Fibroblast of mammary gland (primary cell): ENCODE measurements at regions not wholly inside any gene's neighbourhood (a gene's known extent, or its start where the extent isn't known, plus 50 kb on each side); places are given as distances from the start of the nearest gene placed in this dataset.

Experiments
- DNase-seq: peaks from one replicate; pipeline ENCODE4 v3.0.0-alpha.2; 2010; ENCODE audit warnings: low read depth
- H3K4me3 ChIP-seq: 2 replicates; pipeline ENCODE4 v1.5.1; 2011; ENCODE audit warnings: low read depth, mild to moderate bottlenecking, low read length, moderate library complexity; ENCODE audit not compliant: control insufficient read depth
- TF ChIP-seq, protein P1 (sequence below): conservative IDR thresholded peaks from 2 replicates; pipeline ENCODE4 v1.5.1; 2011; ENCODE audit warnings: low read depth, low read length, inconsistent platforms; ENCODE audit not compliant: control insufficient read depth, insufficient read depth

- DNase-seq: no peak
- no peak overlapping the region for H3K4me3 ChIP-seq
- TF ChIP-seq, protein P1, sequence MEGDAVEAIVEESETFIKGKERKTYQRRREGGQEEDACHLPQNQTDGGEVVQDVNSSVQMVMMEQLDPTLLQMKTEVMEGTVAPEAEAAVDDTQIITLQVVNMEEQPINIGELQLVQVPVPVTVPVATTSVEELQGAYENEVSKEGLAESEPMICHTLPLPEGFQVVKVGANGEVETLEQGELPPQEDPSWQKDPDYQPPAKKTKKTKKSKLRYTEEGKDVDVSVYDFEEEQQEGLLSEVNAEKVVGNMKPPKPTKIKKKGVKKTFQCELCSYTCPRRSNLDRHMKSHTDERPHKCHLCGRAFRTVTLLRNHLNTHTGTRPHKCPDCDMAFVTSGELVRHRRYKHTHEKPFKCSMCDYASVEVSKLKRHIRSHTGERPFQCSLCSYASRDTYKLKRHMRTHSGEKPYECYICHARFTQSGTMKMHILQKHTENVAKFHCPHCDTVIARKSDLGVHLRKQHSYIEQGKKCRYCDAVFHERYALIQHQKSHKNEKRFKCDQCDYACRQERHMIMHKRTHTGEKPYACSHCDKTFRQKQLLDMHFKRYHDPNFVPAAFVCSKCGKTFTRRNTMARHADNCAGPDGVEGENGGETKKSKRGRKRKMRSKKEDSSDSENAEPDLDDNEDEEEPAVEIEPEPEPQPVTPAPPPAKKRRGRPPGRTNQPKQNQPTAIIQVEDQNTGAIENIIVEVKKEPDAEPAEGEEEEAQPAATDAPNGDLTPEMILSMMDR: no peak
Measured at GRCh38 chr10:4068629-4069028, 283.6 kb upstream of the KLF6 start.

- no peak for DNase-seq
- H3K4me3 ChIP-seq: no peak overlapping the region
- TF ChIP-seq, protein P1: no peak
Measured at GRCh38 chr10:4067931-4068561, 283.0 kb upstream of the KLF6 start.

GRCh38 chr10:4067531-4067930 is 282.5 kb upstream of the KLF6 start:
- H3K4me3 ChIP-seq: no peak overlapping the region
- DNase-seq: no peak
- TF ChIP-seq, protein P1: no peak

- no peak overlapping the region for H3K4me3 ChIP-seq
- TF ChIP-seq, protein P1: no peak
- no peak for DNase-seq
Measured at GRCh38 chr10:4066581-4067390, 281.8 kb upstream of the KLF6 start.

- no peak overlapping the region for H3K4me3 ChIP-seq
- TF ChIP-seq, protein P1: no peak
- DNase-seq: no peak
Measured at GRCh38 chr10:4064489-4064888, 279.5 kb upstream of the KLF6 start.

- DNase-seq: no peak
- TF ChIP-seq, protein P1: no peak
Measured at GRCh38 chr10:4063717-4064116, 278.7 kb upstream of the KLF6 start.

More at GRCh38 chr10:4063717-4064116, 278.7 kb upstream of the KLF6 start:
- H3K4me3 ChIP-seq: no peak overlapping the region
